Effector memory CD8-positive, alpha-beta T cell (primary cell): ENCODE measurements at regions not wholly inside any gene's neighbourhood (a gene's known extent, or its start where the extent isn't known, plus 50 kb on each side); places are given as distances from the start of the nearest gene placed in this dataset.

Experiments
- ATAC-seq: fragments of 150-1000 bp; cut with Tn5 transposase; replicated peaks from 2 replicates; pipeline ENCODE4 v1.10.0; 2021; ENCODE audit warnings: mild to moderate bottlenecking, moderate library complexity
- DNase-seq, 3 experiments: peaks; one replicate each; pipeline ENCODE4 v3.0.0; 2021
- H3K27ac Mint-ChIP-seq, 2 donors: one replicate each; pipeline ENCODE4 v1.8.0; 2022; ENCODE audit warnings: mild to moderate bottlenecking in 2 of 2, mixed read lengths in 2 of 2, moderate library complexity in 2 of 2
- H3K27me3 Mint-ChIP-seq, 2 donors: one replicate each; pipeline ENCODE4 v1.8.0; 2022; ENCODE audit warnings: mixed read lengths in 2 of 2
- H3K36me3 Mint-ChIP-seq: one replicate; pipeline ENCODE4 v1.8.0; 2022; ENCODE audit warnings: mild to moderate bottlenecking, moderate library complexity, mixed read lengths; ENCODE audit not compliant: insufficient read depth
- H3K4me1 Mint-ChIP-seq, 2 donors: one replicate each; pipeline ENCODE4 v1.8.0; 2022; ENCODE audit warnings: low read depth in 2 of 2, mixed read lengths in 2 of 2
- H3K4me3 Mint-ChIP-seq, 2 donors: one replicate each; pipeline ENCODE4 v1.8.0; 2022; ENCODE audit warnings: mild to moderate bottlenecking in 2 of 2, mixed read lengths in 2 of 2, moderate library complexity in 2 of 2
- H3K9me3 Mint-ChIP-seq, 2 donors: one replicate each; pipeline ENCODE4 v1.8.0; 2022; ENCODE audit warnings: mixed read lengths in 2 of 2

GRCh38 chr2:215531284-215531683, 95.4 kb upstream of the FN1 start:
- Mint-ChIP-seq H3K36me3 (no peaks in the 10 kb centered on the region), H3K4me1 (no peaks in the 10 kb centered on the region), H3K27ac (no peak overlapping the region), H3K27me3 (peaks cover 5 to 14% of the 10 kb centered on the region in 2 donors), H3K9me3 (peaks cover 0 to 2% of the 10 kb centered on the region in 2 donors), H3K4me3 (no peak overlapping the region)
- no peak for ATAC-seq
- DNase-seq = no peak

DNA sequence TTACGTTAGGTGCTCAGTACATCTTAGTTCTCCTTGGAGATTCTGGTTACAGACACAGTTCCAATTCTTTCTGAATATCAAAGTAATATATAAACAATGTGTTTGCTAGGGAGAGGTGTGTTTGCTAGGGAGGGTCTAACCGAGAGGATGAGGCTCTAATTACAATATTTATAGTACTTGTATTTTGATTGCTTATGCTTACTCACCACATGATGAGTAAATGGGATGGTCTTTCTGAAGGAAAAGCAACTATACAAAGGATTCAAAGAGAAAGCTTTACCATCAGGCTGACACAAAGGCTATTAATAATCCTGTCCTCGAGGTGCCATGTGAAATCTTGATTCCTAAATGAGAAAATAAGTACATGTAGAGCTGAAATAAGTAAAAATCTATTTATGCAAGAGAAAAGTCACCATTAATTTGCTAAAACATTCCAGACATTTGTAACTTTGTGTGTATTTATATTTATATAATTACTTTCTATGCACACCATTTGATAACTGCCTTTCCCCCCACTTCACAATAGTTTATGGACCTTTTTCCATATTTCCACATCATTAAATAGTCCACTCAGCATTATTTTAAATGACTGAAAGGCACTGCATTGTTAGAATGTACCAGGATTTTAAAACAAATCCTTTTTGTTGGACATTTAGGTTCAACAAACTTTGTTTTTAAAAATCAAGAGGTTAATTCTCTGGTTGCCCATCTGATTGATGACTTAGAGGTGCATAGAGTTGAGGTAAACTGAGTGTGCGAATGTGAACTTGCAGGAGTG, 94.5 kb upstream of the FN1 start:
- no peak overlapping the region for H3K4me3 Mint-ChIP-seq
- H3K27me3 Mint-ChIP-seq = peaks cover 5 to 16% of the 10 kb centered on the region in 2 donors
- no peaks in the 10 kb centered on the region for H3K36me3 Mint-ChIP-seq
- no peak for ATAC-seq
- peaks cover 0 to 2% of the 10 kb centered on the region in 2 donors for H3K9me3 Mint-ChIP-seq
- no peak for DNase-seq
- H3K4me1 Mint-ChIP-seq = no peaks in the 10 kb centered on the region
- no peak overlapping the region for H3K27ac Mint-ChIP-seq

- Mint-ChIP-seq H3K27ac (no peak overlapping the region), H3K36me3 (no peaks in the 10 kb centered on the region), H3K4me3 (no peak overlapping the region), H3K27me3 (peaks cover 5 to 16% of the 10 kb centered on the region in 2 donors), H3K4me1 (no peaks in the 10 kb centered on the region), H3K9me3 (peaks cover 0 to 2% of the 10 kb centered on the region in 2 donors)
- ATAC-seq = no peak
- no peak for DNase-seq
Observed at GRCh38 chr2:215529271-215529670, 93.4 kb upstream of the FN1 start.

GRCh38 chr2:215528555-215528954, 92.7 kb upstream of the FN1 start:
- Mint-ChIP-seq H3K4me1 (no peaks in the 10 kb centered on the region), H3K27ac (no peak overlapping the region), H3K4me3 (no peak overlapping the region), H3K27me3 (peaks cover 5 to 20% of the 10 kb centered on the region in 2 donors), H3K9me3 (peaks cover 0 to 2% of the 10 kb centered on the region in 2 donors), H3K36me3 (no peaks in the 10 kb centered on the region)
- ATAC-seq (no peak), DNase-seq (no peak)

DNA sequence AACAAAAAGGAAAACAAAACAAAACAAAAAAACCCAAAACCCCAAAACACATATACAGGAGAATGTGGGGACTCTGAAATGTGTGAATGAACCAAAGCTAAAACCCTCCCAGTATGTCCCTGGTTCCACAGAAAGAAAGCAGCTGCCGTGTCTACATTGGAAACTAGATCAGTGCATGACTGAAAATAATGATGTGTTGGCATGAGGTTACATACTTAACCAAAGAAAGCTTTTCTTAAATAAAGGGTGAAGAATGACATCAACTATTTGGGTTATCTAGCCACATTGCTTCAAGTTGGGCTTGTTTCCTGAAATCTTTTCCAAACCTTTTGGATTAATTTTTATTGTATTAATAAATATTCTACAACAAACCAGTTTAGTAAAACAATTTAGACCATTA, 91.9 kb upstream of the FN1 start:
- no peak for ATAC-seq
- DNase-seq = no peak
- H3K36me3 Mint-ChIP-seq = no peaks in the 10 kb centered on the region
- no peak overlapping the region for H3K4me3 Mint-ChIP-seq
- no peak overlapping the region for H3K27ac Mint-ChIP-seq
- no peaks in the 10 kb centered on the region for H3K4me1 Mint-ChIP-seq
- peaks cover 0 to 2% of the 10 kb centered on the region in 2 donors for H3K9me3 Mint-ChIP-seq
- H3K27me3 Mint-ChIP-seq = peaks cover 5 to 28% of the 10 kb centered on the region in 2 donors

GRCh38 chr2:215526341-215526740, 90.5 kb upstream of the FN1 start:
- no peak overlapping the region for H3K27ac Mint-ChIP-seq
- no peak for ATAC-seq

DNA sequence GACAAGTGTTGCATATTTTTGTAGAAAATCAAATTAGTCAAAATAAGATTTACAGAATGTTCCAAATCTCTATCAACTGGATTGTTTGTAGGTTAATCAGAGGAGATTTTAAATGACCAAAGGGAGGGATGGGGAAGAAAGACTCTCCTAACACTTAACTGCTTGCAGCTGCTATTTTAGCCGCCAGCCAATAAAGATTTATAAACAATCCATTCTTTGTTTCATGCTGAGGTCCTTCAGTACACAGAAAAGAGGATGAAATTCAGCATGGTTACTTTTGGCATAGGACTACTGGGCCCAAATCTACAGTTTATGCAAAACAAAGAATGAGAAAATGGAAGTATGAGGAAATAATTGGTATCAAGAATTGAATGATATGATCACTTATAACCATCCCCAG, 86.4 kb upstream of the FN1 start:
- no peaks in the 10 kb centered on the region for H3K9me3 Mint-ChIP-seq
- H3K4me3 Mint-ChIP-seq = no peak overlapping the region
- H3K27me3 Mint-ChIP-seq = peaks cover 0 to 32% of the 10 kb centered on the region in 2 donors
- ATAC-seq = no peak
- H3K4me1 Mint-ChIP-seq = no peaks in the 10 kb centered on the region
- no peak for DNase-seq
- H3K36me3 Mint-ChIP-seq = no peaks in the 10 kb centered on the region
- no peak overlapping the region for H3K27ac Mint-ChIP-seq

More at GRCh38 chr2:215526341-215526740, 90.5 kb upstream of the FN1 start:
- Mint-ChIP-seq H3K9me3 (peaks cover 0 to 2% of the 10 kb centered on the region in 2 donors), H3K36me3 (no peaks in the 10 kb centered on the region), H3K4me1 (no peaks in the 10 kb centered on the region), H3K27me3 (peaks cover 5 to 31% of the 10 kb centered on the region in 2 donors), H3K4me3 (no peak overlapping the region)
- no peak for DNase-seq

DNA sequence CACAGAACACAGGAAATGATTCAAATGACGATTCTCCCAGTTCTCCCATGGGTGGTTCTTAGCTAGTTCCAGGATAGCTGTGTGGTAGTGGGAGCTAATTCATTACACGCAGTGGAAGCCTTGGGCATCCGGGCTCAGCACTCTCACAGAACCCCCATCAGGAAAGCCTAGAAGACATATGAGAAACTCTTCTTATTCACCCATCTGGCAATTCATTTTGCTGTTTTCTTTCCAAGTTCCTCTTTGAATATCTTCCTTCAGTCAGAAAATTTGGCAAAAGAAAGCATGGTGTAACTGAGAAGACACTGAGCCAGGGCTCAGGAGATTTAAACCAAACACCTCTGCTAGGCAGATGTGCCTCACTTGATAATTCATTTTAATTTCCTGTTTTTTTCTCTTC, 85.2 kb upstream of the FN1 start:
- ATAC-seq (no peak), DNase-seq (no peak)
- no peak overlapping the region for H3K4me3 Mint-ChIP-seq
- H3K27me3 Mint-ChIP-seq = peaks cover 0 to 24% of the 10 kb centered on the region in 2 donors
- H3K36me3 Mint-ChIP-seq = no peaks in the 10 kb centered on the region
- no peak overlapping the region for H3K27ac Mint-ChIP-seq
- H3K4me1 Mint-ChIP-seq = no peaks in the 10 kb centered on the region
- H3K9me3 Mint-ChIP-seq = no peaks in the 10 kb centered on the region

DNA sequence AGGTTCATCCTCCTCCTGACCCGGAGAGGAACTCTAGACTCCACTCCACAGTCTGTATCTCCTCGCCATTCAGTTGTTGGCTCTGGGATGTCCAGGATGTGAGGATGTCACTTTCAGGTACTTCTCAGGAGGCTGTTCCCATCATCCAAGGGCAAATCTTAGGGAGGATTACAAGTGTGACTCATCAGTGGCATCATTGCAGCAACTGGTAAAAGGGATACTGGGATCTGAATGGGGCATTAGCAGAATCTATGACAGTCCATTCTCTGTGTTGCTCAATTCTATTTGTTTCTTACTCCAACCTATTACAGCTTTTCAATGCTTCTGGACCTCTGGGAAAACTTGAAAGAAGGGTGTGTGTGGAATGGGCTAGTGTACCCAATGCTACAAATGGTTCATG, 81.5 kb upstream of the FN1 start:
- no peak overlapping the region for H3K4me3 Mint-ChIP-seq
- no peaks in the 10 kb centered on the region for H3K9me3 Mint-ChIP-seq
- peaks cover 0 to 24% of the 10 kb centered on the region in 2 donors for H3K27me3 Mint-ChIP-seq
- no peak overlapping the region for H3K27ac Mint-ChIP-seq
- no peaks in the 10 kb centered on the region for H3K36me3 Mint-ChIP-seq
- no peaks in the 10 kb centered on the region for H3K4me1 Mint-ChIP-seq
- DNase-seq (no peak), ATAC-seq (no peak)

GRCh38 chr2:215514516-215514915, 78.6 kb upstream of the FN1 start:
- H3K36me3 Mint-ChIP-seq = no peaks in the 10 kb centered on the region
- no peak for ATAC-seq

GRCh38 chr2:215511454-215512346, 75.8 kb upstream of the FN1 start:
- H3K9me3 Mint-ChIP-seq = peaks cover 0 to 3% of the 10 kb centered on the region in 2 donors
- H3K4me3 Mint-ChIP-seq = no peak overlapping the region
- DNase-seq (no peak), ATAC-seq (no peak)
- no peak overlapping the region for H3K27ac Mint-ChIP-seq
- peaks cover 10 to 25% of the 10 kb centered on the region in 2 donors for H3K27me3 Mint-ChIP-seq
- H3K36me3 Mint-ChIP-seq = no peaks in the 10 kb centered on the region
- no peaks in the 10 kb centered on the region for H3K4me1 Mint-ChIP-seq

More at GRCh38 chr2:215514516-215514915, 78.6 kb upstream of the FN1 start:
- Mint-ChIP-seq H3K9me3 (peaks cover 0 to 3% of the 10 kb centered on the region in 2 donors), H3K27ac (no peak overlapping the region), H3K4me1 (no peaks in the 10 kb centered on the region), H3K4me3 (no peak overlapping the region), H3K27me3 (peaks cover 10 to 23% of the 10 kb centered on the region in 2 donors)
- DNase-seq = no peak

DNA sequence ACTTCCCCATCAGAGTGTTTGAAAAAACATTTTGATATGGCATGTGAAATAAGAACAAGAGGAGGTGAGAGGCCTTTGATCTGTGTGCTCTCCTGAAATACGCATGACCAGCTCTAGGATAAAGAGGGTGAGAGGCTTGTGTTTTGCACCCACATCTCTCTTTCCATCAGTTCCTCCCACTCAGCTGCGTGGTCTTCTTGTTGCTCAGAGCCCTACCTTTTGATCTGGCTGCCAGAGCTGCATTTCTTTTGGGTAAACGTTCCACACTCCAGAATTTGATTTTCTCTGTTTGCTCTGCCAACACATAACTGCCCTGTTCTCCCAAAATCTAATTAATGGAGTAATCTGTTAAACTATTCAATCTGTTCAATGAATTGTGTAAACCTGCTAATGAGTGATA, 72.0 kb upstream of the FN1 start:
- Mint-ChIP-seq H3K4me1 (no peaks in the 10 kb centered on the region), H3K36me3 (no peaks in the 10 kb centered on the region), H3K9me3 (peaks cover 0 to 3% of the 10 kb centered on the region in 2 donors), H3K4me3 (no peak overlapping the region), H3K27me3 (peaks cover 10 to 28% of the 10 kb centered on the region in 2 donors), H3K27ac (no peak overlapping the region)
- no peak for ATAC-seq
- no peak for DNase-seq

- Mint-ChIP-seq H3K36me3 (no peaks in the 10 kb centered on the region), H3K27ac (no peak overlapping the region), H3K4me3 (no peak overlapping the region), H3K4me1 (no peaks in the 10 kb centered on the region), H3K27me3 (peaks cover 10 to 26% of the 10 kb centered on the region in 2 donors), H3K9me3 (peaks cover 0 to 3% of the 10 kb centered on the region in 2 donors)
- ATAC-seq = no peak
- DNase-seq = no peak
Observed at GRCh38 chr2:215507136-215507535, 71.3 kb upstream of the FN1 start.
